K562 (cell line): ENCODE measurements at regions not wholly inside any gene's neighbourhood (a gene's known extent, or its start where the extent isn't known, plus 50 kb on each side); places are given as distances from the start of the nearest gene placed in this dataset.
A peak's percentile ranks its signal among the peaks of the same experiment; 100 is the strongest.

Experiments used
- ATAC-seq: fragments of 200-7000 bp; cut with Tn5 transposase; 3 replicates; pipeline ENCODE4 v1.9.1; 2020; ENCODE audit warnings: moderate library complexity
- BruUV-seq: library from RNA; stranded (reverse); fragments of 400-500 nt; replicated peaks from 2 replicates; lab custom pipeline; 2021; lab: Mats Ljungman, UMichigan
- CTCF ChIA-PET: fragments of 300-600 bp; formaldehyde crosslinking; extraction: SDS; loops from one replicate; lab custom pipeline; 2021; ENCODE audit warnings: low intra/inter-chr PET ratio; lab: Yijun Ruan, JAX
- POLR2A ChIA-PET: fragments of 300-600, 350-650 bp; sonication (Branson Sonifier 250); formaldehyde crosslinking; extraction: SDS; loops from one replicate; lab custom pipeline; 2021; ENCODE audit warnings: antibody characterized with exemption, inconsistent platforms; lab: Yijun Ruan, JAX
- DNase-seq, 4 experiments: peaks; one replicate each; pipeline versions ENCODE4 v3.0.0 to v3.0.0-alpha.2; 2011 to 2018; ENCODE audit warnings: low spot score in 3 of 4, mixed read lengths in 3 of 4; ENCODE audit errors: extremely low read depth in 1 of 4
- FAIRE-seq: peaks from 2 replicates; lab custom pipeline; 2011; peaks lifted over from hg19 to GRCh38; lab: Jason Lieb, UNC
- H2AFZ ChIP-seq: 2 replicates; pipeline ENCODE4 v1.6.0; 2011; ENCODE audit warnings: low read depth, low read length, control low read depth, inconsistent platforms
- H3K27ac ChIP-seq: fragments of 200-600 bp; 3 replicates; pipeline ENCODE4 v1.8.0; 2011; ENCODE audit warnings: low read depth, mild to moderate bottlenecking, control low read depth, inconsistent platforms, low read length, moderate library complexity, mixed read lengths; ENCODE audit errors: extremely low read depth
- H3K27me3 ChIP-seq, 2 experiments: fragments of 300-600 bp in 1 of 2; 2 replicates in 1 of 2; 3 replicates in 1 of 2; pipeline versions ENCODE4 v1.6.0 to v1.8.0; 2011; ENCODE audit warnings: inconsistent platforms in 2 of 2, low read length in 2 of 2, mild to moderate bottlenecking in 1 of 2, mixed read lengths in 1 of 2, moderate library complexity in 1 of 2; ENCODE audit not compliant: control insufficient read depth in 2 of 2, insufficient read depth in 2 of 2
- H3K36me3 ChIP-seq: fragments of 300-600 bp; 3 replicates; pipeline ENCODE4 v1.8.0; 2011; ENCODE audit warnings: mild to moderate bottlenecking, low read length, inconsistent platforms; ENCODE audit not compliant: control insufficient read depth, insufficient read depth
- H3K4me1 ChIP-seq, 2 experiments: fragments of 200-600 bp in 1 of 2; replicated peaks in 1 of 2; 2 replicates in 1 of 2; 3 replicates in 1 of 2; pipeline versions ENCODE4 v1.5.1 to v1.8.0; 2011; ENCODE audit warnings: inconsistent platforms in 2 of 2, low read length in 2 of 2, mild to moderate bottlenecking in 1 of 2, mixed read lengths in 1 of 2, moderate library complexity in 1 of 2; ENCODE audit not compliant: control insufficient read depth in 2 of 2, insufficient read depth in 2 of 2
- H3K4me2 ChIP-seq: 2 replicates; pipeline ENCODE4 v1.6.1; 2011; ENCODE audit warnings: low read length, control low read depth, inconsistent platforms, mixed read lengths; ENCODE audit not compliant: insufficient read depth
- H3K4me3 ChIP-seq: fragments of 200-600 bp; sonication (generic), shearing (Covaris generic); 2 replicates; pipeline ENCODE4 v1.5.1; 2016; ENCODE audit warnings: control low read depth, inconsistent platforms
- H3K79me2 ChIP-seq: fragments of 200-600 bp; 3 replicates; pipeline ENCODE4 v1.8.0; 2011; ENCODE audit warnings: low read length, inconsistent platforms; ENCODE audit not compliant: control insufficient read depth, insufficient read depth
- H3K9ac ChIP-seq, 2 experiments: 2 replicates each; pipeline versions ENCODE4 v1.6.0 to v1.6.1; 2011; ENCODE audit warnings: low read depth in 2 of 2, low read length in 2 of 2, control low read depth in 1 of 2, inconsistent platforms in 1 of 2, mild to moderate bottlenecking in 1 of 2, mixed read lengths in 1 of 2; ENCODE audit not compliant: insufficient read depth in 1 of 2
- H3K9me1 ChIP-seq: one replicate; pipeline ENCODE4 v1.6.0; 2011; ENCODE audit warnings: inconsistent platforms, mild to moderate bottlenecking, low read length, moderate library complexity; ENCODE audit not compliant: control insufficient read depth, insufficient read depth
- H3K9me3 ChIP-seq: replicated peaks from 2 replicates; pipeline ENCODE4 v1.5.1; 2011; ENCODE audit warnings: low read depth, low read length, inconsistent platforms; ENCODE audit not compliant: control insufficient read depth, insufficient read depth
- H4K20me1 ChIP-seq: replicated peaks from 2 replicates; pipeline ENCODE4 v1.6.1; 2011; ENCODE audit warnings: low read length, inconsistent platforms, mixed read lengths; ENCODE audit not compliant: control insufficient read depth, insufficient read depth
- KAT8 ChIP-seq: fragments of 450-650 bp; IDR thresholded peaks from 2 replicates; pipeline ENCODE4 v1.6.1; 2016; ENCODE audit warnings: low read depth, mild to moderate bottlenecking
- MAFF ChIP-seq: IDR thresholded peaks from 2 replicates; pipeline ENCODE4 v1.6.1; 2012; ENCODE audit warnings: low read length, improper control_type of control experiment
- MAFK ChIP-seq: IDR thresholded peaks from 2 replicates; pipeline ENCODE4 v1.6.1; 2011; ENCODE audit warnings: low read length, improper control_type of control experiment
- MECOM ChIP-seq: fragments of 250-450 bp; sonication (Bioruptor Pico); IDR thresholded peaks from 2 replicates; pipeline ENCODE4 v1.8.0; 2022; ENCODE audit warnings: inconsistent platforms
- NCOA4 ChIP-seq: fragments of 450-650 bp; IDR thresholded peaks from 2 replicates; pipeline ENCODE4 v1.6.1; 2018; ENCODE audit warnings: mild to moderate bottlenecking; ENCODE audit not compliant: partially characterized antibody
- PTRF ChIP-seq: fragments of 450-650 bp; IDR thresholded peaks from 2 replicates; pipeline ENCODE4 v1.6.1; 2016; ENCODE audit warnings: mild to moderate bottlenecking, missing genetic modification characterization, missing compliant biosample characterization
- RCOR1 ChIP-seq, 2 experiments: IDR thresholded peaks; 2 replicates each; pipeline ENCODE4 v1.6.1; 2012; ENCODE audit warnings: low read depth in 2 of 2, low read length in 2 of 2, borderline replicate concordance in 1 of 2, improper control_type of control experiment in 1 of 2
- ZNF316 ChIP-seq: fragments of 450-650 bp; IDR thresholded peaks from 2 replicates; pipeline ENCODE4 v1.6.1; 2016
- ZNF586 ChIP-seq: fragments of 450-650 bp; formaldehyde crosslinking; conservative IDR thresholded peaks from 2 replicates; pipeline ENCODE4 v1.4.0; 2020; ENCODE audit warnings: mild to moderate bottlenecking, moderate library complexity
- WGBS: fragments of 100-300 bp; shearing (Covaris generic); methylation state at CpG from one replicate; pipeline ENCODE4 v1.1.6; 2016; ENCODE audit warnings: low coverage, mixed read lengths; ENCODE audit not compliant: insufficient coverage; ENCODE audit errors: missing lambda C conversion rate; 5-methylcytosine and 5-hydroxymethylcytosine counted together
- in situ Hi-C: fragments of 300-500 bp; cut with MboI; formaldehyde crosslinking; loops from 4 replicates; pipeline ENCODE4 v1.15.0; 2018; ENCODE audit warnings: inconsistent platforms, mixed read lengths
- intact Hi-C: fragments of 100-400 bp; cut with micrococcal nuclease; formaldehyde crosslinking; loops from 2 replicates; pipeline ENCODE4 v1.14.2; 2022

GRCh38 chr5:167595196-167595595 is 696.2 kb upstream of the WWC1 start:
- Histone ChIP-seq H3K27ac (no peak overlapping the region), H3K4me3 (no peak overlapping the region), H3K4me2 (no peak overlapping the region), H3K9me3 (no peaks in the 10 kb centered on the region), H4K20me1 (no peaks in the 10 kb centered on the region), H3K27me3 (no peaks in the 10 kb centered on the region), H3K9me1 (no peaks in the 10 kb centered on the region), H3K36me3 (no peaks in the 10 kb centered on the region), H2AFZ (no peak overlapping the region), H3K9ac (no peak overlapping the region)
- FAIRE-seq (no peak), DNase-seq (no peak)
- CTCF ChIA-PET, result no interaction called here
- BruUV-seq, result no TSS peak
- in situ Hi-C loops, result no loop called here
- intact Hi-C loops, result no loop called here
- 0% methylated on average over 3 of the region's 3 CpGs for WGBS
- POLR2A ChIA-PET, result no interaction called here
- TF ChIP-seq ZNF586 (no peak), RCOR1 (IDR thresholded peaks at IDR 0.05; ENCODE audit: borderline replicate concordance in 1 of 2, low read depth in 2 of 2, low read length in 2 of 2) (no peak), MECOM (CRISPR knock-in tag) (no peak), PTRF (tag) (no peak), ZNF316 (peak; percentile 41; the same call in 1 of the 2 replicates), MAFF (0 out of 2 replicates have a peak, but pooled peaks have one; percentile 18), MAFK (0 out of 2 replicates have a peak, but pooled peaks have one; percentile 21), NCOA4 (no peak)
- TF ChIP-seq, all 486 proteins: peak for 3
- no peak for ATAC-seq
- Histone ChIP-seq H3K4me1 (no peaks in the 10 kb centered on the region), H3K79me2 (no peaks in the 10 kb centered on the region)

- no peak for TF ChIP-seq KAT8
- TF ChIP-seq, all 486 proteins: peak for 0
- Histone ChIP-seq H3K27ac (no peak overlapping the region), H3K36me3 (no peaks in the 10 kb centered on the region), H3K4me1 (no peaks in the 10 kb centered on the region), H4K20me1 (no peaks in the 10 kb centered on the region), H3K27me3 (no peaks in the 10 kb centered on the region), H3K9me1 (no peaks in the 10 kb centered on the region), H3K79me2 (no peaks in the 10 kb centered on the region), H3K9ac (no peak overlapping the region), H3K4me3 (no peak overlapping the region), H3K4me2 (no peak overlapping the region), H2AFZ (no peak overlapping the region), H3K9me3 (no peaks in the 10 kb centered on the region; the same call in 1 of the 2 replicates)
- intact Hi-C loops (no loop called here), in situ Hi-C loops (no loop called here)
- 0% methylated on average over 1 of the region's 1 CpG for WGBS
- no TSS peak for BruUV-seq
- DNase-seq (no peak), FAIRE-seq (no peak), ATAC-seq (no peak)
- POLR2A ChIA-PET, result no interaction called here
- CTCF ChIA-PET, result no interaction called here
Observed at GRCh38 chr5:167598166-167598565, 693.3 kb upstream of the WWC1 start.
